WTC11 (cell line): ENCODE measurements at regions not wholly inside any gene's neighbourhood (a gene's known extent, or its start where the extent isn't known, plus 50 kb on each side); places are given as distances from the start of the nearest gene placed in this dataset.

ENCODE experiments used
- ATAC-seq: fragments of 200-7000 bp; cut with Tn5 transposase; 2 replicates; pipeline ENCODE4 v1.10.0; 2021; ENCODE audit warnings: mild to moderate bottlenecking, moderate library complexity
- CTCF ChIA-PET: fragments of 300-600 bp; sonication (Branson Sonifier 250); formaldehyde crosslinking; loops from one replicate; lab custom pipeline; 2021; ENCODE audit warnings: antibody characterized with exemption; lab: Charles Lee
- POLR2A ChIA-PET: fragments of 350-600 bp; sonication (Branson Sonifier 250); formaldehyde crosslinking; loops from one replicate; lab custom pipeline; 2021; ENCODE audit warnings: antibody characterized with exemption; lab: Charles Lee
- DNase-seq: peaks from one replicate; pipeline ENCODE4 v3.0.0; 2021; ENCODE audit warnings: low spot score
- H3K27ac Mint-ChIP-seq: 2 replicates; pipeline ENCODE4 v1.8.0; 2021; ENCODE audit warnings: mixed read lengths
- H3K27me3 Mint-ChIP-seq: 2 replicates; pipeline ENCODE4 v1.8.0; 2021; ENCODE audit warnings: low read depth, mild to moderate bottlenecking, moderate library complexity, mixed read lengths
- H3K36me3 Mint-ChIP-seq: 2 replicates; pipeline ENCODE4 v1.8.0; 2021; ENCODE audit warnings: mixed read lengths
- H3K4me1 Mint-ChIP-seq: 2 replicates; pipeline ENCODE4 v1.8.0; 2022; ENCODE audit warnings: mixed read lengths
- H3K4me3 Mint-ChIP-seq: 2 replicates; pipeline ENCODE4 v1.8.0; 2021; ENCODE audit warnings: mild to moderate bottlenecking, moderate library complexity, mixed read lengths
- H3K9me3 Mint-ChIP-seq: 2 replicates; pipeline ENCODE4 v1.8.0; 2021; ENCODE audit warnings: mixed read lengths
- ARID4B ChIP-seq: sonication (generic); formaldehyde crosslinking; IDR thresholded peaks from 2 replicates; pipeline ENCODE4 v1.8.0; 2023; ENCODE audit warnings: missing genetic modification reagents, mild to moderate bottlenecking, borderline replicate concordance
- ATF1 ChIP-seq: sonication (generic); formaldehyde crosslinking; IDR thresholded peaks from 2 replicates; pipeline ENCODE4 v1.8.1; 2023; ENCODE audit warnings: mild to moderate bottlenecking, moderate library complexity, missing genetic modification reagents
- CREB1 ChIP-seq: sonication (generic); formaldehyde crosslinking; IDR thresholded peaks from 2 replicates; pipeline ENCODE4 v1.8.0; 2023; ENCODE audit warnings: mild to moderate bottlenecking, missing genetic modification reagents
- CTCF ChIP-seq: fragments of 200-600 bp; IDR thresholded peaks from 2 replicates; pipeline ENCODE4 v1.8.0; 2022; ENCODE audit warnings: antibody characterized with exemption
- E2F5 ChIP-seq: sonication (generic); formaldehyde crosslinking; IDR thresholded peaks from 2 replicates; pipeline ENCODE4 v1.8.1; 2022; ENCODE audit warnings: mild to moderate bottlenecking, moderate library complexity, missing genetic modification reagents
- ELF4 ChIP-seq: sonication (generic); formaldehyde crosslinking; IDR thresholded peaks from 2 replicates; pipeline ENCODE4 v1.8.1; 2022; ENCODE audit warnings: low read depth, mild to moderate bottlenecking, moderate library complexity, missing genetic modification reagents
- EMX1 ChIP-seq: fragments of 250-450 bp; sonication (Bioruptor Pico); IDR thresholded peaks from 2 replicates; pipeline ENCODE4 v1.8.0; 2021; ENCODE audit warnings: mild to moderate bottlenecking
- ESRRA ChIP-seq: sonication (generic); formaldehyde crosslinking; IDR thresholded peaks from 2 replicates; pipeline ENCODE4 v1.8.1; 2022; ENCODE audit warnings: mild to moderate bottlenecking, missing genetic modification reagents, borderline replicate concordance
- FOXP1 ChIP-seq: sonication (generic); formaldehyde crosslinking; IDR thresholded peaks from 2 replicates; pipeline ENCODE4 v1.8.0; 2022; ENCODE audit warnings: missing genetic modification reagents, mild to moderate bottlenecking, moderate library complexity, borderline replicate concordance
- IRF1 ChIP-seq: sonication (generic); formaldehyde crosslinking; IDR thresholded peaks from 2 replicates; pipeline ENCODE4 v1.8.0; 2023; ENCODE audit warnings: missing genetic modification reagents
- MLX ChIP-seq: sonication (generic); formaldehyde crosslinking; IDR thresholded peaks from 2 replicates; pipeline ENCODE4 v1.8.1; 2023; ENCODE audit warnings: mild to moderate bottlenecking, missing genetic modification reagents, moderate library complexity
- SP1 ChIP-seq: sonication (generic); formaldehyde crosslinking; conservative IDR thresholded peaks from 2 replicates; pipeline ENCODE4 v1.8.1; 2022; ENCODE audit warnings: missing genetic modification reagents
- USF2 ChIP-seq: sonication (generic); formaldehyde crosslinking; IDR thresholded peaks from 2 replicates; pipeline ENCODE4 v1.8.1; 2023; ENCODE audit warnings: mild to moderate bottlenecking, missing genetic modification reagents, moderate library complexity
- ZMAT4 ChIP-seq: fragments of 250-450 bp; sonication (Bioruptor Pico); IDR thresholded peaks from 2 replicates; pipeline ENCODE4 v1.9.0; 2021; ENCODE audit warnings: mild to moderate bottlenecking
- ZNF281 ChIP-seq: sonication (generic); formaldehyde crosslinking; IDR thresholded peaks from 2 replicates; pipeline ENCODE4 v1.8.0; 2023; ENCODE audit warnings: mild to moderate bottlenecking, missing genetic modification reagents
- ZNF317 ChIP-seq: sonication (generic); formaldehyde crosslinking; IDR thresholded peaks from 2 replicates; pipeline ENCODE4 v1.8.1; 2023; ENCODE audit warnings: low read depth, mild to moderate bottlenecking, moderate library complexity, missing genetic modification reagents, borderline replicate concordance
- ZNF416 ChIP-seq: fragments of 250-450 bp; sonication (Bioruptor Pico); IDR thresholded peaks from 2 replicates; pipeline ENCODE4 v1.9.0; 2021; ENCODE audit warnings: mild to moderate bottlenecking, inconsistent platforms

- TF ChIP-seq E2F5 (CRISPR knock-in tag) (no peak), ATF1 (CRISPR knock-in tag) (no peak), EMX1 (no peak), IRF1 (CRISPR knock-in tag) (no peak), ZNF317 (CRISPR knock-in tag) (no peak), ZMAT4 (no peak), ZNF416 (CRISPR knock-in tag) (no peak)
Observed at GRCh38 chr15:36407647-36408046, 171.8 kb upstream of the CDIN1 start (continued).

GRCh38 chr15:36409819-36410218 is 169.6 kb upstream of the CDIN1 start:
- ChIA-PET CTCF (no interaction called here), POLR2A (interaction anchor here (0.6 kb wide), 1 partner anchor 1396 kb away, joined by 5 read pairs; no protein-coding TSS in a partner anchor)
- H3K4me3 Mint-ChIP-seq = no peak overlapping the region
- no peaks in the 10 kb centered on the region for H3K27me3 Mint-ChIP-seq
- no peaks in the 10 kb centered on the region; the same call in 1 of the 2 replicates for H3K36me3 Mint-ChIP-seq
- peaks cover 33% of the 10 kb centered on the region for H3K4me1 Mint-ChIP-seq
- H3K27ac Mint-ChIP-seq = no peak overlapping the region
- TF ChIP-seq SP1 (no peak), CREB1 (CRISPR knock-in tag) (no peak), MLX (CRISPR knock-in tag) (no peak), ELF4 (CRISPR knock-in tag) (no peak), FOXP1 (CRISPR knock-in tag) (no peak), CTCF (no peak), ZNF281 (CRISPR knock-in tag) (no peak), USF2 (CRISPR knock-in tag) (no peak), ARID4B (CRISPR knock-in tag) (no peak), ESRRA (CRISPR knock-in tag) (no peak)
- H3K9me3 Mint-ChIP-seq = peaks cover 7% of the 10 kb centered on the region; the same call in 1 of the 2 replicates
- DNase-seq (no peak), ATAC-seq (no peak)
